Liver (tissue), 7 donors: ENCODE measurements at regions not wholly inside any gene's neighbourhood (a gene's known extent, or its start where the extent isn't known, plus 50 kb on each side); places are given as distances from the start of the nearest gene placed in this dataset.

ENCODE experiments used
- DNase-seq: peaks from one replicate; pipeline ENCODE4 v3.0.0-alpha.2; 2017; ENCODE audit warnings: low spot score
- H3K27ac ChIP-seq, 2 donors: one replicate each; pipeline ENCODE4 v1.7.0; 2013; ENCODE audit warnings: inconsistent platforms in 2 of 2, low read length in 2 of 2, control low read depth in 1 of 2, low read depth in 1 of 2, mild to moderate bottlenecking in 1 of 2
- H3K27me3 ChIP-seq, 4 donors: one replicate each; pipeline versions ENCODE4 v1.6.1 to v1.7.0; 2013; ENCODE audit warnings: low read length in 3 of 4, inconsistent platforms in 1 of 4, mild to moderate bottlenecking in 1 of 4, moderate library complexity in 1 of 4; ENCODE audit not compliant: control insufficient read depth in 4 of 4, insufficient read depth in 4 of 4
- H3K36me3 ChIP-seq, 4 donors: one replicate each; pipeline versions ENCODE4 v1.6.1 to v1.7.0; 2013; ENCODE audit warnings: low read length in 3 of 4, mild to moderate bottlenecking in 3 of 4, low read depth in 1 of 4, moderate library complexity in 1 of 4; ENCODE audit not compliant: control insufficient read depth in 4 of 4, insufficient read depth in 3 of 4
- H3K4me1 ChIP-seq, 4 donors: one replicate each; pipeline versions ENCODE4 v1.6.1 to v1.7.0; 2013; ENCODE audit warnings: low read length in 3 of 4, mild to moderate bottlenecking in 3 of 4, moderate library complexity in 1 of 4; ENCODE audit not compliant: control insufficient read depth in 4 of 4, insufficient read depth in 4 of 4
- H3K4me3 ChIP-seq, 3 donors: one replicate each; pipeline versions ENCODE4 v1.6.1 to v1.7.0; 2013; ENCODE audit warnings: low read length in 3 of 3, control low read depth in 1 of 3, low read depth in 1 of 3, mild to moderate bottlenecking in 1 of 3
- H3K9ac ChIP-seq, 2 donors: one replicate each; pipeline ENCODE4 v1.7.0; 2013; ENCODE audit warnings: low read length in 2 of 2, mild to moderate bottlenecking in 2 of 2, moderate library complexity in 2 of 2, control low read depth in 1 of 2, low read depth in 1 of 2
- H3K9me3 ChIP-seq, 4 donors: one replicate each; pipeline versions ENCODE4 v1.6.1 to v1.7.0; 2013; ENCODE audit warnings: low read length in 3 of 4; ENCODE audit not compliant: control insufficient read depth in 4 of 4
- EGR1 ChIP-seq, 2 donors: IDR thresholded peaks; 2 replicates each; pipeline ENCODE4 v1.6.1; 2016 to 2018; ENCODE audit warnings: antibody characterized with exemption in 2 of 2, low read depth in 2 of 2
- FOXA1 ChIP-seq: IDR thresholded peaks from 2 replicates; pipeline ENCODE4 v1.6.1; 2016; ENCODE audit warnings: antibody characterized with exemption
- FOXA2 ChIP-seq: IDR thresholded peaks from 2 replicates; pipeline ENCODE4 v1.6.1; 2016; ENCODE audit warnings: antibody characterized with exemption
- GABPA ChIP-seq, 2 donors: IDR thresholded peaks in 1 of 2; conservative IDR thresholded peaks in 1 of 2; 2 replicates each; pipeline ENCODE4 v1.6.1; 2016; ENCODE audit warnings: antibody characterized with exemption in 2 of 2, mild to moderate bottlenecking in 1 of 2, moderate library complexity in 1 of 2
- HNF4A ChIP-seq, 2 donors: conservative IDR thresholded peaks; 2 replicates each; pipeline ENCODE4 v1.6.1; 2016; ENCODE audit warnings: antibody characterized with exemption in 2 of 2, mild to moderate bottlenecking in 2 of 2
- HNF4G ChIP-seq: IDR thresholded peaks from 2 replicates; pipeline ENCODE4 v1.6.1; 2016; ENCODE audit warnings: antibody characterized with exemption
- JUND ChIP-seq, 2 donors: IDR thresholded peaks; 2 replicates each; pipeline ENCODE4 v1.6.1; 2016; ENCODE audit warnings: antibody characterized with exemption in 2 of 2
- MAX ChIP-seq: IDR thresholded peaks from 2 replicates; pipeline ENCODE4 v1.6.1; 2016; ENCODE audit warnings: antibody characterized with exemption
- NR2F2 ChIP-seq: IDR thresholded peaks from 2 replicates; pipeline ENCODE4 v1.6.1; 2016; ENCODE audit warnings: antibody characterized with exemption
- RXRA ChIP-seq, 2 donors: IDR thresholded peaks; 2 replicates each; pipeline ENCODE4 v1.6.1; 2017 to 2018; ENCODE audit warnings: antibody characterized with exemption in 2 of 2, mild to moderate bottlenecking in 1 of 2
- SP1 ChIP-seq: IDR thresholded peaks from 2 replicates; pipeline ENCODE4 v1.6.1; 2018; ENCODE audit warnings: antibody characterized with exemption, mild to moderate bottlenecking
- TAF1 ChIP-seq: conservative IDR thresholded peaks from 2 replicates; pipeline ENCODE4 v1.6.1; 2016; ENCODE audit warnings: antibody characterized with exemption, mild to moderate bottlenecking
- YY1 ChIP-seq: IDR thresholded peaks from 2 replicates; pipeline ENCODE4 v1.6.1; 2016; ENCODE audit warnings: antibody characterized with exemption, mild to moderate bottlenecking
- WGBS: extraction: QIAGEN DNeasy Blood & Tissue Kit; methylation state at CpG from one replicate; pipeline ENCODE4 v1.1.7; 2013; 5-methylcytosine and 5-hydroxymethylcytosine counted together
- donor health status: healthy.
- donor health status: healthy.
- donor health status: healthy.
- donor health status: healthy.

- Histone ChIP-seq H3K27me3 (peaks cover 0 to 2% (median 0%) of the 10 kb centered on the region in 4 donors), H3K9me3 (no peaks in the 10 kb centered on the region), H3K27ac (no peak overlapping the region), H3K4me1 (no peaks in the 10 kb centered on the region), H3K36me3 (no peaks in the 10 kb centered on the region), H3K9ac (no peak overlapping the region), H3K4me3 (no peak overlapping the region)
- DNase-seq = no peak
- 91% methylated on average over 8 of the region's 8 CpGs for WGBS
- TF ChIP-seq EGR1 (IDR thresholded peaks at IDR 0.05; ENCODE audit: low read depth in 2 of 2) = no peak
- TF ChIP-seq GABPA (IDR thresholded peaks at IDR 0.05 in 1 of 2, conservative IDR thresholded peaks at IDR 0.05 in 1 of 2) = no peak
- TF ChIP-seq JUND (IDR thresholded peaks at IDR 0.05) = no peak
- no peak for TF ChIP-seq NR2F2
- TF ChIP-seq SP1 = no peak
- TF ChIP-seq HNF4A (conservative IDR thresholded peaks at IDR 0.05) = no peak
Observed at GRCh38 chr1:73771396-73771795, 426.6 kb downstream of the LRRIQ3 start.

- Histone ChIP-seq H3K9me3 (no peaks in the 10 kb centered on the region), H3K4me1 (peaks cover 0 to 4% (median 3%) of the 10 kb centered on the region in 4 donors), H3K36me3 (no peaks in the 10 kb centered on the region), H3K9ac (no peak overlapping the region), H3K27ac (no peak overlapping the region), H3K4me3 (no peak overlapping the region), H3K27me3 (no peaks in the 10 kb centered on the region)
- DNase-seq = no peak
- TF ChIP-seq MAX (no peak), RXRA (IDR thresholded peaks at IDR 0.05) (no peak), SP1 (no peak), FOXA2 (no peak)
- WGBS = 85% methylated on average over 10 of the region's 10 CpGs
Observed at GRCh38 chr1:73770109-73770905, 427.7 kb downstream of the LRRIQ3 start.

- H3K9ac ChIP-seq = no peak overlapping the region
- WGBS = 83% methylated on average over 3 of the region's 3 CpGs
Observed at GRCh38 chr1:73766786-73767348, 431.1 kb downstream of the LRRIQ3 start.

More at GRCh38 chr1:73766786-73767348, 431.1 kb downstream of the LRRIQ3 start:
- Histone ChIP-seq H3K36me3 (no peaks in the 10 kb centered on the region), H3K27ac (no peak overlapping the region), H3K4me1 (peaks cover 0 to 5% (median 4%) of the 10 kb centered on the region in 4 donors), H3K27me3 (no peaks in the 10 kb centered on the region), H3K9me3 (no peaks in the 10 kb centered on the region), H3K4me3 (no peak overlapping the region)
- DNase-seq = no peak
- no peak for TF ChIP-seq HNF4A (conservative IDR thresholded peaks at IDR 0.05)
- TF ChIP-seq MAX = no peak
- TF ChIP-seq NR2F2 = no peak
- no peak for TF ChIP-seq HNF4G
- no peak for TF ChIP-seq TAF1
- no peak for TF ChIP-seq YY1
- no peak for TF ChIP-seq GABPA (IDR thresholded peaks at IDR 0.05 in 1 of 2, conservative IDR thresholded peaks at IDR 0.05 in 1 of 2)
- TF ChIP-seq JUND (IDR thresholded peaks at IDR 0.05) = no peak
- no peak for TF ChIP-seq FOXA1
